ENCODE measurements at regions not wholly inside any gene's neighbourhood (a gene's known extent, or its start where the extent isn't known, plus 50 kb on each side); places are given as distances from the start of the nearest gene placed in this dataset.
"Not testable (repeated sequence)": the region's sequence is repeated elsewhere in the genome, so short reads cannot be mapped to it uniquely, and the experiment has no call there.

DNA sequence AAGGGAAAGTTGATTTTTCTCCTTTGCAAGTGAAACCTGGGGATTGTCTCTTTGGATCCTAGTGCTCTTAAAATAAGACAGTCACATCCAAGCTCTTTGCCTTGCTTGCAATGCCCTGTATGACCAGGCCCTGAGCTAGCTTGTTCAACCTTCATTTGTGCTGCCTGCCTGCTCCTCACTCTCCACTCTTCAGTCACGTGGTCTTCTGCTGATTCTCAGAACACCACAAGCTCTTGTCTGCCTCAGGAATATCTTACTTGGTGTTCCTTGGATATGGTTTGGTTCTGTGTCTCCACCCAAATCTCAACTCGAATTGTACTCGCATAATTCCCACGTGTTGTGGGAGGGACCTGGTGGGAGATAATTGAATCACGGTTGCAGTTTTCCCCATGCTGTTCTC, 318.7 kb downstream of the RMST start:
- no peak overlapping the region for H3K27ac ChIP-seq
- DNase-seq (ENCODE audit: low read depth, low spot score), result no peak

GRCh38 chr12:97784904-97785303, 322.3 kb downstream of the RMST start:
- DNase-seq (ENCODE audit: low read depth, low spot score), result no peak
- no peak overlapping the region for H3K27ac ChIP-seq

- H3K27ac ChIP-seq, result no peak overlapping the region
- DNase-seq (ENCODE audit: low read depth, low spot score), result no peak
Observed at GRCh38 chr12:97790281-97790680, 327.7 kb downstream of the RMST start.

- no peak for DNase-seq (ENCODE audit: low read depth, low spot score)
- no peak overlapping the region for H3K27ac ChIP-seq
Observed at GRCh38 chr12:97797473-97797872, 334.9 kb downstream of the RMST start.

GRCh38 chr12:97800561-97800960, 338.0 kb downstream of the RMST start:
- H3K27ac ChIP-seq, result no peak overlapping the region
- no peak for DNase-seq (ENCODE audit: low read depth, low spot score)

- H3K27ac ChIP-seq, result no peak overlapping the region
Observed at GRCh38 chr12:97801471-97802059, 339.0 kb downstream of the RMST start.

GRCh38 chr12:97805146-97805545, 342.5 kb downstream of the RMST start:
- H3K27ac ChIP-seq, result no peak overlapping the region
- DNase-seq (ENCODE audit: low read depth, low spot score), result no peak

More at GRCh38 chr12:97801471-97802059, 339.0 kb downstream of the RMST start:
- no peak for DNase-seq (ENCODE audit: low read depth, low spot score)

GRCh38 chr12:97813301-97813700, 350.7 kb downstream of the RMST start:
- no peak for DNase-seq (ENCODE audit: low read depth, low spot score)

GRCh38 chr12:97821806-97822205, 359.2 kb downstream of the RMST start:
- DNase-seq (ENCODE audit: low read depth, low spot score), result no peak
- no peak overlapping the region for H3K27ac ChIP-seq

More at GRCh38 chr12:97813301-97813700, 350.7 kb downstream of the RMST start:
- H3K27ac ChIP-seq, result no peak overlapping the region

DNA sequence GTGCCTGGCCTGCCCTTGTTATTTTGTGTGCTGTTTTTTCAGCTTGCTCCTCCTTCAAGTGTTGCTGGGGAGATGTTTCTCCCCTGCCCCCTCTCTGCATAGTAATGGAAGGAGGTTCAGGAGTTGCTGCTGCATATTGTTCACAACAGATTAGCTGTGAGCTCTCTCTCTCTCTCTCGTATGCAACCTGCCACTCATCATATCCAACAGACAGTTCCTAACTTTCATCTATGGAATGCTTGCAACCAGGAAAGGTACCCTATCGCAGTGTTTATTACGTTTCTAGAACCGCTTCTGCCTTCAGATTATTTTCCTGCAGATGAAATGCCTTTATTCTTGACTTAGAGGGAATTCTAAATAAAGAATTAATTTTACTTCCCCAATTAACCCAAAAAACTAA, 372.9 kb downstream of the RMST start:
- H3K27ac ChIP-seq, result no peak overlapping the region
- no peak for DNase-seq (ENCODE audit: low read depth, low spot score)

DNA sequence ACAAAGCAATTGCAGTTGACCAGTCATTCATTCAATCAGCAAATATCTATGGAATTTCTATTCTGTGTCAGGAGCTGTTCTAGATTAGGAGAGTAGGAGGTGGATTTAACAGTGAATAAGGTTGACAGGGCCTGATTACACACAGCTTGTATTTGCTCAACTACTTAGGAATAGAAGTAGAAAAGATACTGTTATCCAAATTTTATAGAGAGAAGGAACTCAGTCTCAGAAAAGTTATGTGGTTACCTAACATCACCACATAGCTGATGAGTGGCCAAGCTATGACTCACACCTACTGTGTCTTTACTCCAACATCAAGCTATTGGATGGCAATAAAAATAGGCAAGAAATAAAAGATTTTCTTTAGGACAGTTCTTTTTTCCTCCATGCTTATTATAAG, 374.8 kb downstream of the RMST start:
- peak; percentile 41 for DNase-seq (ENCODE audit: low read depth, low spot score)
- no peak overlapping the region for H3K27ac ChIP-seq

DNA sequence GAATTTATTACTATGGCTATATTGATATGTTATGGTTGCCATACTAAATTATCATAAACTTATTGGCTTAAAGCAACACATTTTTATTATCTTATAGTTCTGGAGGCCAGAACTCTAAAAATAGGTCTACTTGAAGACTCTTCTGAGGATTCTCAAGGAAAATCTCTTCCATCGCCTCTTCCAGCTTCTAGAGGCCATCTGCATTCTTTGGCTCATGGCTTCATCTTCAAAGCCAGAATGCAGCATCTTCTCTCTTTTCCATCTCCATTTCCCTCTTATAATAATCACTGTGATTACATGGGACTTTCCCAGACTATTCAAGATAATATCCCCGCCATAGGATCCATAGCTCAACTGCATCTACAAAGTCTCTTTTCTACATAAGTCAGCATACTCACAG, 385.4 kb downstream of the RMST start:
- H3K27ac ChIP-seq, result no peak overlapping the region

DNA sequence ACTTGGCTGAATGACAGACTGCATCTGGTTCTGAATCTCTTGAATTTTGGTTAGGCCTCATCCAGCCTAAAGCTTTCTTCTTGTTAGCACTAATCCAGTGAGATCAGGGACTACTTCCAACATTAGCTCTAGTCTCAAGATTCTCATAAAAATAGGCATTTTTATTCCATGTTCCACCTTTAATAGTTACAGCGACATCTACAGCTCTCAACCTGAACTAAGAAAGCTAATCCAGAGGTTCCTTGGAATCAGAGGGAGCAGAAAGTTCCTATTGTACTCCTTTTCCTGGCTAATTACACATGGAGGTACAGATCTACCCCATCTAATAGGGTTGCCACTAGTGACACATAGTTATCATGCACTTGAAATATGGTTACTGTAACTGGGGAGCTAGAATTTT, 391.9 kb downstream of the RMST start:
- H3K27ac ChIP-seq, result no peak overlapping the region
- no peak for DNase-seq (ENCODE audit: low read depth, low spot score)

More for the DNA sequence above, 385.4 kb downstream of the RMST start:
- DNase-seq (ENCODE audit: low read depth, low spot score), result no peak

- DNase-seq (ENCODE audit: low read depth, low spot score), result no peak
- no peak overlapping the region for H3K27ac ChIP-seq
Observed at GRCh38 chr12:97862072-97862471, 399.5 kb downstream of the RMST start.

DNA sequence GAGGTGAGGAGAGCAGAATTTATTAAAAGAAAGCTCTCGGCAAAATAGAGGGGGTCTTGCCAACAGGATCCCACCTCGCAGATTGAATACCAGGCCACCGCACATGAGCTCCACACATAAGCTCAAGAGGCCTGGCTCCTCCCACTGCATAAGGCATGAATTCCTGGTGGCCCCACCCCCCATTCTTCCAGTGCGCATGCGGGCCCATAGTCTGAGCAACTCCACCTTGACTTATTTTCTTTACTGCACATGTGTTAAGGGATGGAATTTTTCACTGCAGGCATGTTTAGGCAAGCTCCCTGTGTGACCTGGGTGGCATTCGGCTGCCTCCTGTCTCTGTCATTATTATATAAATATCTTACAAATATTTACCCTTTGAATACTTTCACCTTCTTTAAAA, 412.5 kb downstream of the RMST start:
- peak; percentile 8 for DNase-seq (ENCODE audit: low read depth, low spot score)
- no peak overlapping the region for H3K27ac ChIP-seq

- H3K27ac ChIP-seq, result no peak overlapping the region
- no peak for DNase-seq (ENCODE audit: low read depth, low spot score)
Observed at GRCh38 chr12:97876780-97877179, 414.2 kb downstream of the RMST start.

- no peak for DNase-seq (ENCODE audit: low read depth, low spot score)
- no peak overlapping the region for H3K27ac ChIP-seq
Observed at GRCh38 chr12:97877404-97877803, 414.8 kb downstream of the RMST start.

DNA sequence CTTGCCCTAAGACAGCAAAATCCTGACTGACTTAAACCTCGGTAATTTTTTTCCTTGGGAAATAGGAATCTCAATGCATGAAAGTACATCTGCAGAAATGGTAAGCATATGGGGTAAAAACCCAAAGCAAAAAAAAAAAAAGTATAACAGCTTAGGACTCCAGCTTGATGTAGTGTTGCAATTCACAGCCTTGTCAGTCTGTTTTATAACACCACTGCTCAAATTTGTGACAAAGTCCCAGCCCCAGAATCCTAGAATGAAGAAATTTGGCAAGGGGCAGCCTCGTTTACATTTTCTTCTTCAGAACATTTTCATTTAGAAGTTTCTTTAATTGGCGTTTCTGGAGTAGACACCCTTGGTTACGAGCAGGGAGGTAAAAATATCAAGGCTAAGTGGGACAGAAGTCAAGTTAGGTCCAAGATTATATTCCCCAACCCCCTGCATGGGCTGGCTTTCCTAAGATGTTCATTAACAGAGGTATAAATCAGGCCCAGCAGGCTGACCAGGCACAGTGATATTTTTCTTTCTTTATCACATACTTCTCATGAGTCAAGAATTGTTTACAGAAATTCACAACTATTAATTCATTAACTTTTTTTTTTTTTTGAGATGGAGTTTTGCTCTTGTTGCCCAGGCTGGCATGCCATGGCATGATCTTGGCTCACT, 424.0 kb downstream of the RMST start:
- no peak overlapping the region for H3K27ac ChIP-seq
- no peak for DNase-seq (ENCODE audit: low read depth, low spot score)

DNA sequence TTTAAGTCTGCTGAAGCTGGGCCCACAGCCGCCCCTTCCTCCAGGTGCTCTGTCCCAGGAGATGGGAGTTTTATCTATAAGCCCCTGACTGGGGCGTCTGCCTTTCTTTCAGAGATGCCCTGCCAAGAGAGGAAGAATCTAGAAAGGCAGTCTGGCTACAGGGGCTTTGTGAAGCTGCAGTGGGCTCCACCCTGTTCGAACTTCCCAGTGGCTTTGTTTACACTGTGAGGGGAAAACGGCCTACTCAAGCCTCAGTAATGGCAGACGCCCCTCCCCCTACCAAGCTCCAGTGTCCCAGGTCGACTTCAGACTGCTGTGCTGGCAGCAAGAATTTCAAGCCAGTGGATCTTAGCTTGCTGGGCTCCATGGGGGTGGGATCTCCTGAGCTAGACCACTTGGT, 435.3 kb downstream of the RMST start:
- not testable (repeated sequence) for DNase-seq (ENCODE audit: low read depth, low spot score); H3K27ac ChIP-seq

GRCh38 chr12:97899529-97899928, 436.9 kb downstream of the RMST start:
- no peak overlapping the region for H3K27ac ChIP-seq
- no peak for DNase-seq (ENCODE audit: low read depth, low spot score)

DNA sequence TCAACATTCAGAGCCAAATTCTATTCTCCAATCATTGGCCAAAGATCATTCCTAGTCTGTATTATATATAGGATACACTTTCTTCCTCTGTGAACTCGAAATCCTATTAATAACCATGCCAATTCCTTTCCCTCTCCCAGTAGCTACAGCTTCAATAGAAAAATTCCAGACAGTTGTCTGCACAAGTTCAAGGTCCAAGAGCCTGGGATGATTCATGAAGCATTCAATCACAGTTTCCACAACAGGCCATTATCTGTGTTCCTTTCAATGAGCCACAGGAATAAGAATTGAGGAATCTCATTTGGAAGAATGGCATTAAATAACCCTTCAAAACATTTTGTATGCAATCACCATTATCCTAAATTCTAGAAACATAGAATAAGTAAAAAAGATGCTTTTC, 437.4 kb downstream of the RMST start:
- no peak for DNase-seq (ENCODE audit: low read depth, low spot score)

GRCh38 chr12:97903356-97903755, 440.8 kb downstream of the RMST start:
- H3K27ac ChIP-seq, result no peak overlapping the region
- DNase-seq (ENCODE audit: low read depth, low spot score), result no peak

More for the DNA sequence above, 437.4 kb downstream of the RMST start:
- H3K27ac ChIP-seq, result no peak overlapping the region

Measured in epithelial cell of prostate (primary cell).